Tibial nerve (tissue), 4 donors: ENCODE measurements at regions not wholly inside any gene's neighbourhood (a gene's known extent, or its start where the extent isn't known, plus 50 kb on each side); places are given as distances from the start of the nearest gene placed in this dataset.
"Not testable (repeated sequence)": the region's sequence is repeated elsewhere in the genome, so short reads cannot be mapped to it uniquely, and the experiment has no call there.

Experiments used
- DNase-seq, 2 donors: peaks; one replicate each; pipeline ENCODE4 v3.0.0-alpha.2; 2019; ENCODE audit warnings: low spot score in 2 of 2
- H3K27ac ChIP-seq, 4 donors: fragments of 200-600 bp; sonication (generic) in 3 of 4; one replicate each; pipeline ENCODE4 v1.5.1; 2017 to 2019; ENCODE audit warnings: mild to moderate bottlenecking in 1 of 4
- H3K27me3 ChIP-seq, 2 donors: fragments of 200-600 bp; sonication (generic) in 1 of 2; one replicate each; pipeline versions ENCODE4 v1.5.1 to v1.6.0; 2017 to 2019
- H3K36me3 ChIP-seq, 3 donors: fragments of 200-600 bp; sonication (generic); one replicate each; pipeline ENCODE4 v1.5.1; 2018 to 2019
- H3K4me1 ChIP-seq, 4 donors: fragments of 200-600 bp; sonication (generic) in 3 of 4; one replicate each; pipeline ENCODE4 v1.5.1; 2017 to 2019
- H3K4me3 ChIP-seq, 4 donors: fragments of 200-600 bp; sonication (generic) in 3 of 4; one replicate each; pipeline ENCODE4 v1.5.1; 2017 to 2019; ENCODE audit warnings: mild to moderate bottlenecking in 1 of 4, moderate library complexity in 1 of 4
- H3K9me3 ChIP-seq, 4 donors: fragments of 200-600 bp; sonication (generic) in 3 of 4; one replicate each; pipeline ENCODE4 v1.5.1; 2017 to 2019
- CTCF ChIP-seq, 5 experiments: fragments of 200-600 bp in 3 of 5; fragments of 450-650 bp in 2 of 5; sonication (generic) in 3 of 5; IDR thresholded peaks; one replicate each; pipeline ENCODE4 v1.5.1; 2016 to 2019; ENCODE audit warnings: antibody characterized with exemption in 5 of 5, mild to moderate bottlenecking in 3 of 5, moderate library complexity in 2 of 5
- EP300 ChIP-seq, 2 donors: sonication (generic); formaldehyde crosslinking; IDR thresholded peaks; one replicate each; pipeline ENCODE4 v1.6.1; 2017; ENCODE audit warnings: antibody characterized with exemption in 2 of 2, mild to moderate bottlenecking in 1 of 2
- POLR2A ChIP-seq, 2 donors: fragments of 450-650 bp; IDR thresholded peaks; one replicate each; pipeline ENCODE4 v1.6.1; 2017; ENCODE audit warnings: antibody characterized with exemption in 2 of 2, mild to moderate bottlenecking in 2 of 2, moderate library complexity in 2 of 2
- WGBS, 2 donors: methylation state at CpG; one replicate each; pipeline ENCODE4 v1.1.5; 2018; 5-methylcytosine and 5-hydroxymethylcytosine counted together

DNA sequence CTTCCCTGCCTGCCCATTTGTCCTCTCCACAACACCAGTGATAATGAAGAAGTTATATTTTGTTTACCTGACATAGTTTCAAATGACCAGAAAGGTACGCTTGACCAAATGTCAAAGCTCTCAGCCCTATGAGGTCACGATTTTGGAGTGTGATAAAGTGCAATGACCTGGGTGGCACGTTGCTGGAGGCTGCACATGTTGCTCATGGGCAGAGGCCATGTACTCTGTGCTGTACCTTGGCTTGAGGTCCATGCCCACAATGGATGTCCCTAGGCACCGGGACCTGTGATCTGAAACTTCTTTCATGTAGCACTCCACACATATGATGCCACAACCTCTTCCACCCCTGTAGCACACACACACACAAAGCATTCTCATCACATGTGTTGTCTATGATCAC, 164.0 kb upstream of the HEY2 start:
- no peak overlapping the region for H3K4me3 ChIP-seq
- no peak for DNase-seq
- no peaks in the 10 kb centered on the region for H3K27me3 ChIP-seq
- H3K9me3 ChIP-seq: no peaks in the 10 kb centered on the region
- TF ChIP-seq CTCF (IDR thresholded peaks at IDR 0.05) (no peak), POLR2A (IDR thresholded peaks at IDR 0.05) (no peak)
- 87 to 90% methylated on average over 4 of the region's 4 CpGs for WGBS, 2 donors
- H3K36me3 ChIP-seq: no peaks in the 10 kb centered on the region
- H3K4me1 ChIP-seq: no peaks in the 10 kb centered on the region
- no peak overlapping the region for H3K27ac ChIP-seq

GRCh38 chr6:125586074-125586473, 163.4 kb upstream of the HEY2 start:
- Histone ChIP-seq H3K9me3 (no peaks in the 10 kb centered on the region), H3K4me3 (no peak overlapping the region), H3K4me1 (no peaks in the 10 kb centered on the region), H3K27ac (no peak overlapping the region), H3K36me3 (no peaks in the 10 kb centered on the region), H3K27me3 (no peaks in the 10 kb centered on the region)
- DNase-seq: no peak
- 85 to 93% methylated on average over 3 of the region's 3 CpGs for WGBS, 2 donors
- no peak for TF ChIP-seq CTCF (IDR thresholded peaks at IDR 0.05)
- TF ChIP-seq POLR2A (IDR thresholded peaks at IDR 0.05): no peak
- TF ChIP-seq EP300 (IDR thresholded peaks at IDR 0.05): no peak

DNA sequence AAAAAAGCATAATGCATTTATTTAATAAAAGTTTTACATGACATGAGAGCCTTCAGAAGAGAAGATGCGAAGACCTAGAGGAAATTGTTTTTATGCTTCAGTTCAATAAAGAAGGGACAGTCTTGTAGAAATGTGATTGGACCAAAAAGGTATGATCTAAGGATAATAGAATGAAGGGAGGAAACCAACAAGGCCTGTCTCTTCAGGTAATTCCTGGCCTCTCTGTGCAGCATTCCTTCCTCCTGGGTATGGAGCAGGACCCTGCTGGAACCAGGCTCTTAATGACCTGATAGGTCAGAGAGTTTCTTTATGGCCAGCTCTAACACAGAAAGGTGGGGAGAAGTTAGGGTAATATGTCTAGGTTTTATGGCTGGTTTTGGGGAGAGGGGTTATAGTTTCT, 162.8 kb upstream of the HEY2 start:
- TF ChIP-seq POLR2A (IDR thresholded peaks at IDR 0.05) (no peak), EP300 (IDR thresholded peaks at IDR 0.05) (no peak), CTCF (IDR thresholded peaks at IDR 0.05) (no peak)
- H3K9me3 ChIP-seq: no peaks in the 10 kb centered on the region
- DNase-seq: no peak
- no peaks in the 10 kb centered on the region for H3K4me1 ChIP-seq
- WGBS, 2 donors: 100% methylated on average over 1 of the region's 1 CpG
- H3K4me3 ChIP-seq: no peak overlapping the region
- no peaks in the 10 kb centered on the region for H3K36me3 ChIP-seq
- H3K27me3 ChIP-seq: no peaks in the 10 kb centered on the region
- H3K27ac ChIP-seq: no peak overlapping the region

DNA sequence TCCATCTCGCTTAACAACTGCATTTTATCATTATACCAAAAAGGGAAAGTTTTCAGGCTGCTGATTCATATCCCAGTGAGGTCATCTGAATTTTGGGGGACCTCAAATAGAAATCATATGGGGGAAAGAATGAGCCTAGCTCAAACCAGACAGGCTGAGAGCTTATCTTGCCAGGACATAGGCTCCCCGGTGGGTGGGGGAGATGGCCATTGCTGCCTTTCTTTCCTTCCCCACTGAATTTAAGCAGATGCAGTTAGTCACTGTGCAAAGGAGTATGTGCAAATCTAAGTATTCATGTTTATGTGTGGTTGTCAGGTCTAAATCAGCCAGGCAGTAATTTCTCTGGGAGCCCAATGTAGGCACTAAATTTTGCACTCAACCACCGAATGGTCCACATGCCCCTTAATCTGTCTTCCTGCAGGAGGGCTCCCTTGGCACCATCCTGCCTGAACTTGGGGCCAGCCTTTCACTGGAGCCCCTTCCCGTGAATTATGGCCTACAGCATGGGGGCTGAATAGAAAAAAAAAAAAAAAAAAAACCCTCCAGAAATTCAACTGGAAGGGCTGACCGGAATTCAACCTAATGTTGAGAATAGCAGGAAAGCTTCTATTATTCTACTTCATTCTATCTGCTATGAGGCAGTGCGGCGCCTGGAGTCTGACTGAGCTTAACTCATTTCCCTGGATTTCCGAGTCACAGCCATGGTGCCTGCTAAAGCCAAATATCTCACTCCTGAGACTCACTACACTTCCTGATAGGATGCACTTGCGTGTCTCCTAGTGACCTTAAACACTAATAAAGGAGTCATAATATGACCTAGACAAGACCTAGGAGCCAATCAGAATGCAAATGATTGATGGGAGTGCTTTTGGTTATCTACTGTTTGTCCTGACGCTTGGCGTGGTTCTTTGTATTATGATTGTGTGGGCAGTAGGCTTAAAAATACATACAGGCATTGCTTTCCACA, 161.5 kb upstream of the HEY2 start:
- Histone ChIP-seq H3K27ac (no peak overlapping the region), H3K9me3 (no peaks in the 10 kb centered on the region), H3K4me1 (no peaks in the 10 kb centered on the region), H3K36me3 (no peaks in the 10 kb centered on the region), H3K27me3 (no peaks in the 10 kb centered on the region), H3K4me3 (no peak overlapping the region)
- no peak for DNase-seq
- TF ChIP-seq POLR2A (IDR thresholded peaks at IDR 0.05) (no peak), CTCF (IDR thresholded peaks at IDR 0.05) (no peak), EP300 (IDR thresholded peaks at IDR 0.05) (no peak)
- 78 to 86% methylated on average over 11 of the region's 11 CpGs for WGBS, 2 donors

GRCh38 chr6:125591796-125592195, 157.6 kb upstream of the HEY2 start:
- DNase-seq: not testable (repeated sequence)
- 91 to 93% methylated on average over 3 of the region's 3 CpGs for WGBS, 2 donors

More at GRCh38 chr6:125591796-125592195, 157.6 kb upstream of the HEY2 start:
- not testable (repeated sequence) for H3K4me1 ChIP-seq, H3K27ac ChIP-seq, H3K4me3 ChIP-seq, H3K36me3 ChIP-seq, H3K27me3 ChIP-seq, H3K9me3 ChIP-seq
